ENCODE measurements at regions not wholly inside any gene's neighbourhood (a gene's known extent, or its start where the extent isn't known, plus 50 kb on each side); places are given as distances from the start of the nearest gene placed in this dataset.

DNA sequence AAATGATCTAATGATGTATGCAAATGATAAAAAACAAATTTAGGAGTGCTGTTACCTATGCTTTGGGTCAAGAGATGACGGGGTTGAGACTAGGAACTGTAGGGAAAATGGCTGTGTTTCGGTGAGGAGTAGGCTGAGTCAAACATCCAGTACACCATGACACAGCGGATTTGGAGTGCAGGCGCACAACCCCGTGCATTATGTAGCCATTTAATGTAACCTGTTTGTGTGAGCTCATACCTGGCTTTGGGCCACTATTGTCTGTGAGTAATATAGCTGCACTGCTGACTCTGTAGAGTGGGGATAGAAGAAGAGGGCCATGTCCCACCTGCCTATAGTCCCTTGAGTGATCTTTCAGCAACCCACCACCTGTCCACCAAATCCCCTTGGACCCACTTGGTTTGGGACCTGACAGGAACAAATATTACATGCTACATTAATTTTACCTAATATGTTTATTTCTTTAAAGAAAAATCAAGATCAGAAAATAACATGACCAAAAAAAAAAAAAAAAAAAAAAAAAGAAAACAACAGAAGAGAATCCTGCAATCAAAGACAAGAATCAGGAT is 95.5 kb upstream of the KLHL1 start:
- no peak for DNase-seq (ENCODE audit: extremely low read depth in 1 of 2, low read depth in 1 of 2)

DNA sequence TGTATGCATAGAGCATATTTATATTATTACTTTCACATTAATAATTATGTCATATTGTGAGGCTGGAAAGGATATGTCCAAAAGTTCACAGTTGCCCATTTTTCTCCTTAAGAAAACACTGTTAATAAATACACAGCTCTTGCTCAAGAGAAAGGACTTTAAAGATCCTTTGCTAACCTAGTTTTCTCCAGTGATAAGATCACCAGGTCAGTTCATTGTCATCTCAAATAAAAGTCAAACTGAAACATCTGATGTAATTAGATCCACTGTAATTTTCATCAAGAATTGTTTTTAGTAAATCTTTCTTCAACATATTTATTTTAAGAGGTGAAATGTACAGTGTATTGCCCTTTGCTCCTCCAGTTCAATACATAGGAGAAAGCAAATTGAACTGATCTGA is 82.8 kb upstream of the KLHL1 start:
- DNase-seq (ENCODE audit: extremely low read depth in 1 of 2, low read depth in 1 of 2), result no peak

DNA sequence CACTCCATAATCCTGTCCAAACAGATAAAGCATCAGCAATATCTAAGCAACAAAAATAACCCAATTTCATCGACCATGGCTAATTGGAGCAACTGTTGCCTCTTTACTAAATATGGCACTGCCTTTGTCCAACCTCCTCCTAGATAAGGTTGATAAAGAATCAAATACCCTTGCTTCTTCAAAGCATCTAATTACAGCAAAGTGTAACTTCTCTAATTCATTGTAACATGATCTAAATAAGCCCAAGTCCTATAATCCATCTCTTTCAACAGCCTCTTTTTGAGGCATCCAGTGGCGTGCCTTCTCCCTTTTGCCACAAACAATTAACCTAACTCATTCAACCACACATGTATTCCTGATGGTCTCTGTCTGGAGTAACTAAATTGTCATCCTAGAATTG is 81.7 kb upstream of the KLHL1 start:
- DNase-seq (ENCODE audit: extremely low read depth in 1 of 2, low read depth in 1 of 2), result no peak

DNA sequence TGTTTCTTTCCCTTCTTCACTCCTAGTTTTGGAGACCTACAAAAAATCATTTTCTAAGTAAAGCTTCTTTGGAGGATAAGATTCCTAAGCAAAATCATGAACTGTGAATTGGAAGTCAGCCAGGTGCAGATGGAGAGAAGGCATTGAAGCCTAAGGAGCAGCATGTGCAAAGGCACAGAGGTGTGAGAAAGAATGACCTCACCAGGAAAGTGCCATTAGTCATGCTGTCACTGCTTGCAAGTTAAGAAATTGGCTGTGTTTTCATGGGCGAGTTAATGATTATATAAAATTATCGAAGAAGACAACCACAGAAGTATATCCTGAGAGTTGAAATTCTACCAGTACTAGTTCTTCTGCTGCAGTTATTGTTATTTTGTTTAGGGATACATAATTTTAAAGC is 80.3 kb upstream of the KLHL1 start:
- no peak for DNase-seq (ENCODE audit: extremely low read depth in 1 of 2, low read depth in 1 of 2)

DNA sequence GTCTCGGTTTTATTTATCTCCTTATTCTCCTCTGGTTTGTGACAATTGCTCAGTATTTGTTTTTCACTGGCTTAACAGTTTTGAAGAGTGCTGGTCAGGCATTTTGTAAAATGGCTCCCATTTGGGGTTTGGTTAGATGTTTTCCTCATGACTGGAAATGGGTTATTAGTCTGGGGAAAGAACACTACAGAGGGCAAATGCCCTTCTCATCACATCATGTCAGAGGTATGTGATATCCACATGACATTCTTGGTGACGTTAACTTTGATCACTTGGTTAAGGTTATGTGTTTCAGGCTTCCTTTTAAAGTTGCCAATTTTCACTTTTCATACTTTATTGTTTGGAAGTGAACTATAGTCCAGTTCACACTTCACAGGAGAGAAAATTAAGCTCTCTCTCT is 74.8 kb upstream of the KLHL1 start:
- no peak for DNase-seq (ENCODE audit: extremely low read depth in 1 of 2, low read depth in 1 of 2)

Measured in stimulated activated CD8-positive, alpha-beta memory T cell treated with anti-CD3 and anti-CD28 coated beads, Interleukin-7, amount 100 ng/mL, for 48 hours (primary cell).